ENCODE measurements at regions not wholly inside any gene's neighbourhood (a gene's known extent, or its start where the extent isn't known, plus 50 kb on each side); places are given as distances from the start of the nearest gene placed in this dataset.

DNA sequence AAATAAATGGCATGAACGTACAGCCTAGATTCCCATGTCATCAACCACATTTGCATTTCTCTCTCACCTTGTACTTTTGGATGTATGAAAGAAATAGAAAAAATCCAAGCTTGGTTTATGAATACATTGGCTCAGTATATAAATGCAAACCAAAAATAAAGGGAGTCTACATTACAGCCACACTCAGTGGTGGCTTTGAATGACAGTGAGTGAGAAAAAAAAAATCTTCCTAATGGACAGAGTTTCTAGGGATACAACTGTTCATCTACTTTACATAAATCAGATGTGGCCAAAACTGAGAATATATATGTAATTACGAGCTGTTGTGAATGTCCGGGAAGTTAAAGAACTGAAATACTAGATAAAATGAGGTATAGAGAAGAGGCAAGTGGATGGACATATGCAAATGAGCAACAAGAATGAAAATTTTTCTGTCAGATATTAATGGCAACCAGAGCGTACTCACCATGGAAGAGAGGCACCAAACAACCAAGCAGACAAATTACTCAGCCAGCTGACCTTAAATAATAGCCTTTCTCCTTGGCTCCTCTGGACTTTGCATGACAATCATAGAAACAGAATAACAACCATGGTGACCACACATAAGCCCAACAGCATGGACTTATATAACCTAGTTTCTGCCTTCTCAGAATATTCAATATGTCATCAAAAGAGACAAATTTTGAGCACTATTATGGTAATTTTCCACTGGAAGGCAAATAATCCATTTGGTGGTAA is 1305.8 kb downstream of the OTOL1 start:
- TF ChIP-seq POLR2A (IDR thresholded peaks at IDR 0.05) (no peak), POLR2AphosphoS5 (IDR thresholded peaks at IDR 0.05; ENCODE audit: insufficient read depth in 1 of 2, low read depth in 1 of 2) (no peak)
